ENCODE measurements at regions not wholly inside any gene's neighbourhood (a gene's known extent, or its start where the extent isn't known, plus 50 kb on each side); places are given as distances from the start of the nearest gene placed in this dataset.

DNA sequence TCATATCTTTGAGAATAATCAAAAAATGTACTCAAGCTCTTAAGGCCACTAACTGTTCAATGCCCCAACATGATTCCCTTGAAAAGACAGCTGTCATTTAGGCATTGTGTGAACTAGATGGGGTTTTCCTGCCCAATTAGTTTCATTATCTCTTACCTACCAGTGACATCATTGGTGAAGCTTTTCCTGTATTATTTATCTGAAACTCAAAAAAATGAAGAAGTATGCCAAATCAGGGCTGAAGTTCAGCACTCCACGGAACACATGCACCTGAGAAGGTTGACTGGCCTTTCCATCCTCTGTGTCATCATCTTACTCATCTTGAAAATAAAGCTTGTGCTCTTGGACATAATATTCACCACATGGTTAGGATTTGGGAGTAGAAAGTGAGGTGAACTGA lies 126.4 kb downstream of the TXNL1 start:
- H3K27ac ChIP-seq (ENCODE audit: low read depth, low read length, poor library complexity, severe bottlenecking) = no peak overlapping the region
- no peaks in the 10 kb centered on the region for H3K4me1 ChIP-seq (ENCODE audit: insufficient read depth, low read length, severe bottlenecking)
- no peak overlapping the region for H3K9ac ChIP-seq (ENCODE audit: low read length)
- H3K27me3 ChIP-seq (ENCODE audit: insufficient read depth, low read length) = no peaks in the 10 kb centered on the region
- no peak overlapping the region for H3K4me3 ChIP-seq (ENCODE audit: low read depth, low read length, poor library complexity, severe bottlenecking)
- no peak overlapping the region for H3K4me2 ChIP-seq (ENCODE audit: low read length)
- no peak overlapping the region for H2AFZ ChIP-seq (ENCODE audit: low read length)
- no peaks in the 10 kb centered on the region for H4K20me1 ChIP-seq (ENCODE audit: insufficient read depth, low read length)
- H3F3A ChIP-seq (ENCODE audit: insufficient read depth, low read length) = no peaks in the 10 kb centered on the region
- H3K36me3 ChIP-seq (ENCODE audit: insufficient read depth, low read length) = no peaks in the 10 kb centered on the region
- H3K79me2 ChIP-seq (ENCODE audit: insufficient read depth, low read length) = no peaks in the 10 kb centered on the region
- TF ChIP-seq EZH2 (IDR thresholded peaks at IDR 0.05; ENCODE audit: borderline replicate concordance, low read length) = no peak
- H3K9me2 ChIP-seq (ENCODE audit: low read depth, low read length) = no peaks in the 10 kb centered on the region
- no peaks in the 10 kb centered on the region for H3K9me3 ChIP-seq (ENCODE audit: low read length)

DNA sequence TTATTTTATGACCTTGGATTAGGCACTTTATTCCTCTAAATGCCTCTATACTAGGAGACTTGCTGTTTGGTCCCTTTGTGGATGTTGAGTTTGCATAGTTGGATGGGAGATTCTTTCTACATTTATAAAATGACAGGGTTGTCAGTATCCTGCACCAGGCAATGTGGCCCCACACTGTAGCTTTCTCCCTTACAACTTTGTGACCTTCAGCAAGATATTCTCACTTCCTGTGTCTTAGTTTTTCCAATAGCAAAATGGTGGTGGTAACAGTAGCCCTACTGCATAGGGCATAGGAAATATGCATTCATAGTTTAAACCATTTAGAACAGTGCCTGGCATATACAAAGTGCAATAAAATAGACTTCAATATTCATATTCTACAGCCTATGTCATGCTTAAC lies 128.3 kb downstream of the TXNL1 start:
- Histone ChIP-seq H3K27ac (ENCODE audit: low read depth, low read length, poor library complexity, severe bottlenecking) (no peak overlapping the region), H3K27me3 (ENCODE audit: insufficient read depth, low read length) (no peaks in the 10 kb centered on the region), H3K4me3 (ENCODE audit: low read depth, low read length, poor library complexity, severe bottlenecking) (no peak overlapping the region), H3F3A (ENCODE audit: insufficient read depth, low read length) (no peaks in the 10 kb centered on the region), H3K9me2 (ENCODE audit: low read depth, low read length) (no peaks in the 10 kb centered on the region), H3K4me1 (ENCODE audit: insufficient read depth, low read length, severe bottlenecking) (no peaks in the 10 kb centered on the region), H4K20me1 (ENCODE audit: insufficient read depth, low read length) (no peaks in the 10 kb centered on the region), H3K9ac (ENCODE audit: low read length) (no peak overlapping the region), H3K79me2 (ENCODE audit: insufficient read depth, low read length) (no peaks in the 10 kb centered on the region), H3K4me2 (ENCODE audit: low read length) (no peak overlapping the region), H3K36me3 (ENCODE audit: insufficient read depth, low read length) (no peaks in the 10 kb centered on the region), H3K9me3 (ENCODE audit: low read length) (no peaks in the 10 kb centered on the region), H2AFZ (ENCODE audit: low read length) (no peak overlapping the region)
- TF ChIP-seq, protein P1, sequence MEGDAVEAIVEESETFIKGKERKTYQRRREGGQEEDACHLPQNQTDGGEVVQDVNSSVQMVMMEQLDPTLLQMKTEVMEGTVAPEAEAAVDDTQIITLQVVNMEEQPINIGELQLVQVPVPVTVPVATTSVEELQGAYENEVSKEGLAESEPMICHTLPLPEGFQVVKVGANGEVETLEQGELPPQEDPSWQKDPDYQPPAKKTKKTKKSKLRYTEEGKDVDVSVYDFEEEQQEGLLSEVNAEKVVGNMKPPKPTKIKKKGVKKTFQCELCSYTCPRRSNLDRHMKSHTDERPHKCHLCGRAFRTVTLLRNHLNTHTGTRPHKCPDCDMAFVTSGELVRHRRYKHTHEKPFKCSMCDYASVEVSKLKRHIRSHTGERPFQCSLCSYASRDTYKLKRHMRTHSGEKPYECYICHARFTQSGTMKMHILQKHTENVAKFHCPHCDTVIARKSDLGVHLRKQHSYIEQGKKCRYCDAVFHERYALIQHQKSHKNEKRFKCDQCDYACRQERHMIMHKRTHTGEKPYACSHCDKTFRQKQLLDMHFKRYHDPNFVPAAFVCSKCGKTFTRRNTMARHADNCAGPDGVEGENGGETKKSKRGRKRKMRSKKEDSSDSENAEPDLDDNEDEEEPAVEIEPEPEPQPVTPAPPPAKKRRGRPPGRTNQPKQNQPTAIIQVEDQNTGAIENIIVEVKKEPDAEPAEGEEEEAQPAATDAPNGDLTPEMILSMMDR (IDR thresholded peaks at IDR 0.05; ENCODE audit: low read length) = no peak
- no peak for TF ChIP-seq EZH2 (IDR thresholded peaks at IDR 0.05; ENCODE audit: borderline replicate concordance, low read length)

DNA sequence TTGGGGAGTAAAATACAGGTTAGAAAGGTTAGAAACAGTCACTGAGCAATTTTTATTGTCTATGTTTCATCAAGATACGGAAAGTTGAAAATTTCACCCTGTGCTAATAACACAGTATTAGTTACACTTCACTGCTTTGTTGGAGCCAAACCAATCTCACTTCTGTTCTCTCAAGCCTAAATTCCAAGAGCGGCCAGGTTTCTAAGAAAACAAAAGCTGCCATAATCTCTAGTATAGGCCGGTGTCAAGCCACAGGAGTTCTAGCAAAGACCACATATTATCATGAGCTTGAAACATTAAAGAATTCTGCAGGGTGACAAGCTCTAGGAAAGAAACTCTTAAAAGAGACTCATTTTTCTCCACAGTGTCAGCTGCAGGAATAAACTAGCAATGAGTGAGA lies 128.7 kb downstream of the TXNL1 start:
- H3K27me3 ChIP-seq (ENCODE audit: insufficient read depth, low read length) = no peaks in the 10 kb centered on the region
- no peaks in the 10 kb centered on the region for H3K9me2 ChIP-seq (ENCODE audit: low read depth, low read length)
- H3K9ac ChIP-seq (ENCODE audit: low read length) = no peak overlapping the region
- H3K9me3 ChIP-seq (ENCODE audit: low read length) = no peaks in the 10 kb centered on the region
- H3K4me3 ChIP-seq (ENCODE audit: low read depth, low read length, poor library complexity, severe bottlenecking) = no peak overlapping the region
- no peaks in the 10 kb centered on the region for H3F3A ChIP-seq (ENCODE audit: insufficient read depth, low read length)
- no peaks in the 10 kb centered on the region for H3K79me2 ChIP-seq (ENCODE audit: insufficient read depth, low read length)
- no peak overlapping the region for H2AFZ ChIP-seq (ENCODE audit: low read length)
- TF ChIP-seq, protein P1 (IDR thresholded peaks at IDR 0.05; ENCODE audit: low read length) = no peak
- TF ChIP-seq EZH2 (IDR thresholded peaks at IDR 0.05; ENCODE audit: borderline replicate concordance, low read length) = no peak
- H3K36me3 ChIP-seq (ENCODE audit: insufficient read depth, low read length) = no peaks in the 10 kb centered on the region
- no peak overlapping the region for H3K27ac ChIP-seq (ENCODE audit: low read depth, low read length, poor library complexity, severe bottlenecking)
- no peaks in the 10 kb centered on the region for H4K20me1 ChIP-seq (ENCODE audit: insufficient read depth, low read length)
- H3K4me2 ChIP-seq (ENCODE audit: low read length) = no peak overlapping the region
- H3K4me1 ChIP-seq (ENCODE audit: insufficient read depth, low read length, severe bottlenecking) = no peaks in the 10 kb centered on the region

DNA sequence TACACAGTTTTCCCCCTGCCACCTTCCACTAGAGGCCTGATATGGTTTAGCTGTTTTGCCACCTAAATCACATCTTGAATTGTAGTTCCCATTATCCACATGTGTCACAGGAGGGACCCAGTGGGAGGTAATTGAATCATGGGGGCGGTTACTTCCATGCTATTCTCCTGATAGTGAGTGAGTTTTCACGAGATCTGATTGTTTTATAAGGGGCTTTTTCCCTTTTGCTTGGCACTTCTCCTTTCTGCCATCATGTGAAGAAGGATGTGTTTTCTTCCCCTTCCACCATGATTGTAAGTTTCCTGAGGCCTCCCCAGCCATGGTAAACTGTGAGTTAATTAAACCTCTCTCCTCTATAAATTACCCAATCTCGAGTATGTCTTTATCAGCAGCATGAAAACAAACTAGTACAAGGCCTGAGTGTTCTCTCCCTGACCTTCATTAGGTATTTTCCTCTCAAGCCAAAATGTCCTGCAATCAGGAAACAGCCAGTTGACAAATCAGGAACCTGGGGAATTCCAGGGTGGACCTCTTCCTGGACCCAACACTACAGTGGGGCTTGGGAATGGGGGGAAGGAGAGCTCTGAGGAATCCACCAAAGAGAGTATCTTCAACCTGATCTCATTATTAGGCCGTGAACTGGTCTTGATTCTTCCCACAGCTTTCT lies 129.9 kb downstream of the TXNL1 start:
- Histone ChIP-seq H3K4me3 (ENCODE audit: low read depth, low read length, poor library complexity, severe bottlenecking) (no peak overlapping the region), H2AFZ (ENCODE audit: low read length) (no peak overlapping the region), H3K4me1 (ENCODE audit: insufficient read depth, low read length, severe bottlenecking) (no peaks in the 10 kb centered on the region), H3K79me2 (ENCODE audit: insufficient read depth, low read length) (no peaks in the 10 kb centered on the region), H3K4me2 (ENCODE audit: low read length) (no peak overlapping the region), H4K20me1 (ENCODE audit: insufficient read depth, low read length) (no peaks in the 10 kb centered on the region), H3K9me3 (ENCODE audit: low read length) (no peaks in the 10 kb centered on the region), H3K9ac (ENCODE audit: low read length) (no peak overlapping the region), H3F3A (ENCODE audit: insufficient read depth, low read length) (no peaks in the 10 kb centered on the region), H3K27me3 (ENCODE audit: insufficient read depth, low read length) (no peaks in the 10 kb centered on the region), H3K27ac (ENCODE audit: low read depth, low read length, poor library complexity, severe bottlenecking) (no peak overlapping the region), H3K36me3 (ENCODE audit: insufficient read depth, low read length) (no peaks in the 10 kb centered on the region), H3K9me2 (ENCODE audit: low read depth, low read length) (no peaks in the 10 kb centered on the region)
- TF ChIP-seq, protein P1 (IDR thresholded peaks at IDR 0.05; ENCODE audit: low read length) = no peak
- TF ChIP-seq EZH2 (IDR thresholded peaks at IDR 0.05; ENCODE audit: borderline replicate concordance, low read length) = no peak

All from OCI-LY1 (cell line).